ENCODE measurements at regions not wholly inside any gene's neighbourhood (a gene's known extent, or its start where the extent isn't known, plus 50 kb on each side); places are given as distances from the start of the nearest gene placed in this dataset.

- no peak overlapping the region for H3K4me3 ChIP-seq (ENCODE audit: low read depth, low read length)
- H3K9me3 ChIP-seq, result no peaks in the 10 kb centered on the region
- H3K4me1 ChIP-seq, result peaks cover 4% of the 10 kb centered on the region; the same call in 1 of the 2 replicates
- no peaks in the 10 kb centered on the region for H3K27me3 ChIP-seq
- no peak for TF ChIP-seq CTCF (IDR thresholded peaks at IDR 0.05; ENCODE audit: low read depth, low read length)
- DNase-seq, result no peak
- H3K36me3 ChIP-seq, result no peaks in the 10 kb centered on the region
Measured at GRCh38 chr1:96366516-96366915, 355.1 kb upstream of the PTBP2 start.

- no peaks in the 10 kb centered on the region for H3K9me3 ChIP-seq
- TF ChIP-seq CTCF (IDR thresholded peaks at IDR 0.05; ENCODE audit: low read depth, low read length), result no peak
- no peak for DNase-seq
- H3K27me3 ChIP-seq, result no peaks in the 10 kb centered on the region
- H3K4me3 ChIP-seq (ENCODE audit: low read depth, low read length), result no peak overlapping the region
- no peaks in the 10 kb centered on the region for H3K36me3 ChIP-seq
- peaks cover 4% of the 10 kb centered on the region; the same call in 1 of the 2 replicates for H3K4me1 ChIP-seq
Measured at GRCh38 chr1:96367791-96368190, 353.8 kb upstream of the PTBP2 start.

- Histone ChIP-seq H3K36me3 (no peaks in the 10 kb centered on the region), H3K4me3 (ENCODE audit: low read depth, low read length) (no peak overlapping the region), H3K9me3 (no peaks in the 10 kb centered on the region), H3K27me3 (no peaks in the 10 kb centered on the region), H3K4me1 (peaks cover 4% of the 10 kb centered on the region; the same call in 1 of the 2 replicates)
- no peak for TF ChIP-seq CTCF (IDR thresholded peaks at IDR 0.05; ENCODE audit: low read depth, low read length)
- DNase-seq, result no peak
Measured at GRCh38 chr1:96370757-96371156, 350.8 kb upstream of the PTBP2 start.

GRCh38 chr1:96372881-96373280 is 348.7 kb upstream of the PTBP2 start:
- H3K9me3 ChIP-seq, result no peaks in the 10 kb centered on the region
- TF ChIP-seq CTCF (IDR thresholded peaks at IDR 0.05; ENCODE audit: low read depth, low read length), result no peak
- H3K4me3 ChIP-seq (ENCODE audit: low read depth, low read length), result no peak overlapping the region
- H3K4me1 ChIP-seq, result no peaks in the 10 kb centered on the region
- no peak for DNase-seq
- no peaks in the 10 kb centered on the region for H3K27me3 ChIP-seq
- no peaks in the 10 kb centered on the region for H3K36me3 ChIP-seq

- H3K9me3 ChIP-seq, result no peaks in the 10 kb centered on the region
- TF ChIP-seq CTCF (IDR thresholded peaks at IDR 0.05; ENCODE audit: low read depth, low read length), result no peak
- no peaks in the 10 kb centered on the region for H3K27me3 ChIP-seq
- H3K4me3 ChIP-seq (ENCODE audit: low read depth, low read length), result no peak overlapping the region
- no peak for DNase-seq
- no peaks in the 10 kb centered on the region for H3K4me1 ChIP-seq
- H3K36me3 ChIP-seq, result no peaks in the 10 kb centered on the region
Measured at GRCh38 chr1:96374076-96374762, 347.4 kb upstream of the PTBP2 start.

- Histone ChIP-seq H3K4me1 (no peaks in the 10 kb centered on the region), H3K4me3 (ENCODE audit: low read depth, low read length) (no peak overlapping the region), H3K36me3 (no peaks in the 10 kb centered on the region), H3K9me3 (no peaks in the 10 kb centered on the region), H3K27me3 (no peaks in the 10 kb centered on the region)
- no peak for TF ChIP-seq CTCF (IDR thresholded peaks at IDR 0.05; ENCODE audit: low read depth, low read length)
- no peak for DNase-seq
Measured at GRCh38 chr1:96376846-96377245, 344.7 kb upstream of the PTBP2 start.
